GM12864 (cell line): ENCODE measurements at regions not wholly inside any gene's neighbourhood (a gene's known extent, or its start where the extent isn't known, plus 50 kb on each side); places are given as distances from the start of the nearest gene placed in this dataset.

Experiments used
- DNase-seq: peaks from one replicate; pipeline ENCODE4 v3.0.0-alpha.2; 2011; ENCODE audit warnings: low read depth
- H3K4me3 ChIP-seq: 2 replicates; pipeline ENCODE4 v1.5.1; 2011; ENCODE audit warnings: mild to moderate bottlenecking, low read depth, low read length, control low read depth
- TF ChIP-seq, protein P1 (sequence below): IDR thresholded peaks from 2 replicates; pipeline ENCODE4 v1.5.1; 2011; ENCODE audit warnings: low read depth, mild to moderate bottlenecking, moderate library complexity, low read length, control low read depth, inconsistent platforms; ENCODE audit errors: missing control alignments

DNA sequence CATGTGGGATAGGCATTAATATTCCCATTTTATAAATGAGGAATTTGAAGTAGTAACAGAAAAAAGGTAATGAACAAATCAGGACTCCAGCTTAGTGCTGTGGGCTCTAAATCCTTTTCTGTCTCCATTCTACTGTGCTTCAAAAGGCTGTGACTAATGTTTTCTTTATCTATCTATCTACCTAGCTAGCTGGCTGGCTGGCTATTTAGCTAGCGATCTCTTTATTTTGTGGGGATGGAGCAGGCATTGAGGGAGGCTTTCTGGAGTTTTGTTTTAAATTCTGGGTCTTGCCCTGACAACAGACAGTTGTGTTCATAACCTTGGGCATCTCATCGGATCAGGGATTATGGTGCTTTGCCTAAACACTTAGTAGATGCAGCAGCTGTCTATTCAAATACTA lies 139.2 kb downstream of the SOX4 start:
- DNase-seq = no peak
- TF ChIP-seq, protein P1, sequence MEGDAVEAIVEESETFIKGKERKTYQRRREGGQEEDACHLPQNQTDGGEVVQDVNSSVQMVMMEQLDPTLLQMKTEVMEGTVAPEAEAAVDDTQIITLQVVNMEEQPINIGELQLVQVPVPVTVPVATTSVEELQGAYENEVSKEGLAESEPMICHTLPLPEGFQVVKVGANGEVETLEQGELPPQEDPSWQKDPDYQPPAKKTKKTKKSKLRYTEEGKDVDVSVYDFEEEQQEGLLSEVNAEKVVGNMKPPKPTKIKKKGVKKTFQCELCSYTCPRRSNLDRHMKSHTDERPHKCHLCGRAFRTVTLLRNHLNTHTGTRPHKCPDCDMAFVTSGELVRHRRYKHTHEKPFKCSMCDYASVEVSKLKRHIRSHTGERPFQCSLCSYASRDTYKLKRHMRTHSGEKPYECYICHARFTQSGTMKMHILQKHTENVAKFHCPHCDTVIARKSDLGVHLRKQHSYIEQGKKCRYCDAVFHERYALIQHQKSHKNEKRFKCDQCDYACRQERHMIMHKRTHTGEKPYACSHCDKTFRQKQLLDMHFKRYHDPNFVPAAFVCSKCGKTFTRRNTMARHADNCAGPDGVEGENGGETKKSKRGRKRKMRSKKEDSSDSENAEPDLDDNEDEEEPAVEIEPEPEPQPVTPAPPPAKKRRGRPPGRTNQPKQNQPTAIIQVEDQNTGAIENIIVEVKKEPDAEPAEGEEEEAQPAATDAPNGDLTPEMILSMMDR = no peak
- no peak overlapping the region for H3K4me3 ChIP-seq

DNA sequence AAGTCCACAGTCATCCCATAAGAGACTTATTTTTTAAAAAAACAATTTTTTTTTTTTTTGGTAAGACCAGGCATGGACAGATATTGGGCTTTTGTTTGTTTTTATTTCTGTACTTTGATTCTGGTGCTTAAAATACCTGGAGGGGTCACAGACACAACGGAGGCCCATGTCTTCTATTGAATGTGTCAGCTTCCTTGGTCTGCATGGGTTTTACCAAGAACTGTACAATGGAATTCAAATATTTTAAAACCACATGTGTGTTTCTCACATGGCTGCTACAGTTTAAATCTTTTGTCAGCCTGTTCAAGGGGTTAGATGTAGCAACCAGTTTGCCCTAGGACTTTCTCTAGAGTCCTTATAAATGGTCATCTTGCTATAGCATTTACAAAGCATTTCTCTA lies 139.8 kb downstream of the SOX4 start:
- TF ChIP-seq, protein P1 = no peak
- no peak overlapping the region for H3K4me3 ChIP-seq
- no peak for DNase-seq

DNA sequence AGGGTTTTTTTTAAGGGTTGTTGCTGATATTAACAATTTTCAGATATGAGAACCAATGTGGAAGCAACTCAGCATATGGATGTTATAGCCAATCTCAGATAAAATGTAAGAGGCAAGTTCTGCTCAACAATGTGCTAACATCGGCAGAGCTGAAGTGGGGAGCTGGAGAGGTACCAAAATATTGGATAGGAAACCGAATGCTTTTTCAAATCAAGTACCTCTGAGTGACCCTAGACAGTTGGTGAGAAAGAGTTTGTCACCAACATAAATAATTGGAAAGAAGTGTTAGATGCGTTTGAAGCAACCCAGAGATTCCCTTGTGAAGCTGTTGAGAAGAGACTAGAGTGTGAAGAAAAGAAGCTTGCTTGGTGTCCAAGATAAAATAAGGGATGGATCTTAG lies 140.7 kb downstream of the SOX4 start:
- TF ChIP-seq, protein P1 = no peak
- no peak for DNase-seq
- no peak overlapping the region for H3K4me3 ChIP-seq

DNA sequence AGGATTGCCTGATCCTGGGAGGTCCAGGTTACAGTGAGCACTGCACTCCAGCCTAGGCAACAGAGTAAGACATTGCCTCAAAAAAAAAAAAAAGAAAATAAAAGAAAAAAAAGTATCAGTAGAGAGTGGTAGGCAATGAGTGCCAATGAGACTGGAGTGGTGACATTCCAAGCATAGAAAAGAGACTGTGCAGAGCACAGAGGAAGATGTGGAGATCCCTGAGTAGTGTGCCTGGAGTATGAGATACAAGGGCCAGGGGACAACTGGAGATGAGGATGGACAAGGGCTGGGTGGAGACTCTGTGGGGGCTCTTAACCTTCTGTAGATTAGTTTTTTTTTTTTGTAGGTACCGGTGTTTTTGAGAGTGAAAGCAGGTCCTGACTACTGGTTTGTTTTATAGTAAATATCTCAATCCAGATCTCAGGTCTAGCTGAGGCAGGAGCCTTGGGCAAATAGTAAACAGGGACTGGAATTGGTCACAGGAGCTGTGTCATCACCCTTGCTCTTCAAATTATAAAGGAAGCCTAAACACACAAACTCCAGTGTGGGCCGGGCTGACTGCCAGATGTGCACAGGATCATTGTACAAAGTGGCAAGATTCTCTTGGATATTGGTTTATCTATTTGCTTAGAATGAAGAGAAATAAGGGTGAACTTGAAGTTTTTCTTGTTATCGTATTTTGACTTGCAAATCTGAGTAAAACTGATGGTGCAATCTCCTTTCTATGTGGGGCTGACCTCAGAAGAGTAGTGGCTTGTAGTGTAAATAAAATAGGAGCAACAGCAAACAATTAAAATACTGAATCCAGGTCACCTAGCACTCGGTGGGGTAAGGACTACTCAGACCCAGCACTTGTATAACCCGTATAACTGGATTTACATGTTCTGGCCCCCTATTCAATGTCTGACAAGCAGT lies 144.9 kb downstream of the SOX4 start:
- TF ChIP-seq, protein P1 = no peak
- no peak for DNase-seq
- H3K4me3 ChIP-seq = no peak overlapping the region

DNA sequence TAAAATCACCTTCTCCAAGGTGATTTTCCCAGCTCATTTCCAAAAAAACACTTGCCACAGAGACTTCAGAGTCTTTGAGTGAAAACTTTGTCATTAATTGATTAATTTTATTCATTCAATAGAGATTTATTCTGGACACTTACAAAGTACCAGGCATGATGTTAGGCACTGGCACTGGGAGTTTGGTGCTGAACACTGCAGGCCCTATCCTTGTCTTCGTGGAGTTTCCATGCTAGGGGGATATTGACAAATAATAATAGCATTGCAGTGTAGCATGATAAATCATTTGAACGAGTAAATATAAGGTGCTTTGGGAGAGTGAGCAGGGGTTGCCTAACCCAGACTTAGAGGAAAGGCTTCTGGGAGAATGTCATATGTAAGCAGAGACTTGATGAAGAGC lies 145.7 kb downstream of the SOX4 start:
- H3K4me3 ChIP-seq = no peak overlapping the region
- no peak for DNase-seq
- TF ChIP-seq, protein P1 = no peak

DNA sequence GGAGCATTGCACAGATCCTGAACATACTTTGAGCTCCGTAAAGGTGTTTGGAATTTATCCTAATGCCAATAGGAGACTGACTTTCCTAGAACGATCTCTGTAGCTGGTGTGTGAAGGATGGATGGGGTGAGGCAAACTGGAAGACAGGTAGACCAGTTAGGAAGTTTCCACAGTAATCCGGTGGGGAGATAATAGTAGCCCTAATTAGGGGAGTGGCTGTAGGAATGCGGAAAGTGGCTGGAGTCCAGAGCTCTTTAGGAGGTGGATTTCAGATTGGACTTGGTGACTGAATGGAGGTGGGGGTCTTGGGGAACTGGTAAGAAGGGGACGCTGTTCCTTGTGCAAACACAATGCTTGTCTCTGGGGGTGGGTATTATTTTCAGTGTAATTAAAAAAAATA lies 146.3 kb downstream of the SOX4 start:
- no peak overlapping the region for H3K4me3 ChIP-seq
- no peak for DNase-seq
- TF ChIP-seq, protein P1 = no peak

DNA sequence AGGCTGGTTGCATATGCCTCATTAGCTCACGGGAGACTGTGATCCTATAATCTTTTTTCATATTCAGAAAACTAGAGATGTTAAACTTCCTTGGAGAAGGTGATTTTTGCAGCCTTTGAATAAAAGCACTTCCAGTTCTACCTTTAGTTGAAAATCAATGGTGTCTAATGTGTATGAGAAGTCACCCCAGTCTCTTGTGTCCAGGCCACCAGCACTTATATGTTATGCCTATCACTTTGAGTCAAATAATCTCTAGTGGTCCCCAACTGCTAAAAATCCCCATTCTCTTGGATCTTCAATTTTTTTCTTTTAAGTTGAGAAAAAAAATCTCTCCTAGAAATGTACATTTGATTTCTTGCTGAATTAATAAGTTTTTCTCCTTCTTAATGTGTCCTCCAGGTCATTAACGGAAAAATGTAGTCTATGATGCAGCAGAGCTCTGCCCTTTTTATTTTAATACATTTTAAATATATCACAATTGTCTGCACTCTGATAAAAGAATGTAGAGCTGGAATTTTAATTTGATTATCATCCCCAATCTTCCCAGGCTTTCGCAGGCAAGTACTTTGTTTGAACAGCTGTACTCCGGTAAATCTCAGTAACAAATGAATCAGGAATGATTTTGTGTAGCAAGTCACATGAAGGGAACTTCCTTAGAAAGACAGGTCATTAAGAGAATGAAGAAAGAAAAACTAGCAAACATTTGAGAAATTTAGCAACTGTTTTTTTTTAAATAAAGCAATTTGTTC lies 147.0 kb downstream of the SOX4 start:
- H3K4me3 ChIP-seq = no peak overlapping the region
- TF ChIP-seq, protein P1 = no peak
- DNase-seq = no peak
